ENCODE measurements at regions not wholly inside any gene's neighbourhood (a gene's known extent, or its start where the extent isn't known, plus 50 kb on each side); places are given as distances from the start of the nearest gene placed in this dataset.

DNA sequence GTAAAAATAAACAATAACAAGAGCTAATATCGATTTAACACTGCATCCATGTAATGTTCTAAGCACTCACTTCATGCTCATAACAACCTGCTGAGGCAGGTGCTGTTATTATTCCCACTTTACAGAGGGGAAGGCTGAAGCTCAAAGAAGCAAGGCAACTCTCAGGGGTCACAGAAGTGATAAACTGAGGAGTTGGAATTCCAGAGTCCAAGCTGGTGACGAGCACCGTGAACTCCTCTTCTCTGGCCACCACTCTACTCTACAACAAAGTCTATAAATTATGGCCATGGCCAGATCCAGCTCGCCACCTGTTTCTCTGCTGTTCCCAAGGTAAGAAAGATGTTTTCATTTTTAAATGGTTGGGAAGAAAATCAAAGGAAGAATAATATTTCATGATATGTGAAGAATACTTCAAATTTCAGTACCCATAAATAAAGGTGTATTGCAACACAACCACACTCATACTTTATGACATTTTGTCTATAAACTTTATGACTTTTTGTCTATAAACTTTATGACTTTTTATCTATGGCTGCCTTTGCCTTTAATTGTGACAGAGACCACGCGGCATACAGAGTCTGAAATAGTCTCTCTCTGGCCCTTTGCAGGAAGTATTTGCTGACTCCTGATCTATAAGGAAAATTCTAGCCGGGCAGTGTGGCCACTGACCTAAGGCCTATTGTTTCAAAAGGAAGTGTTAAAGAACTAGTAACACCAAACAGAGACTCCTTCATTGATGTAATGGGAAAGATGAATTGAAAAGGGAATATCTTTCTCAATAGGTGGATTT lies 113.2 kb upstream of the KCNG1 start:
- Mint-ChIP-seq H3K9me3 (no peaks in the 10 kb centered on the region), H3K4me1 (peaks cover 28% of the 10 kb centered on the region), H3K4me3 (no peak overlapping the region), H3K36me3 (no peaks in the 10 kb centered on the region), H3K27me3 (ENCODE audit: low read depth) (no peaks in the 10 kb centered on the region), H3K27ac (no peak overlapping the region)
- TF ChIP-seq, protein P1, sequence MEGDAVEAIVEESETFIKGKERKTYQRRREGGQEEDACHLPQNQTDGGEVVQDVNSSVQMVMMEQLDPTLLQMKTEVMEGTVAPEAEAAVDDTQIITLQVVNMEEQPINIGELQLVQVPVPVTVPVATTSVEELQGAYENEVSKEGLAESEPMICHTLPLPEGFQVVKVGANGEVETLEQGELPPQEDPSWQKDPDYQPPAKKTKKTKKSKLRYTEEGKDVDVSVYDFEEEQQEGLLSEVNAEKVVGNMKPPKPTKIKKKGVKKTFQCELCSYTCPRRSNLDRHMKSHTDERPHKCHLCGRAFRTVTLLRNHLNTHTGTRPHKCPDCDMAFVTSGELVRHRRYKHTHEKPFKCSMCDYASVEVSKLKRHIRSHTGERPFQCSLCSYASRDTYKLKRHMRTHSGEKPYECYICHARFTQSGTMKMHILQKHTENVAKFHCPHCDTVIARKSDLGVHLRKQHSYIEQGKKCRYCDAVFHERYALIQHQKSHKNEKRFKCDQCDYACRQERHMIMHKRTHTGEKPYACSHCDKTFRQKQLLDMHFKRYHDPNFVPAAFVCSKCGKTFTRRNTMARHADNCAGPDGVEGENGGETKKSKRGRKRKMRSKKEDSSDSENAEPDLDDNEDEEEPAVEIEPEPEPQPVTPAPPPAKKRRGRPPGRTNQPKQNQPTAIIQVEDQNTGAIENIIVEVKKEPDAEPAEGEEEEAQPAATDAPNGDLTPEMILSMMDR (IDR thresholded peaks at IDR 0.05; ENCODE audit: unreplicated experiment), result no peak
- no peak for DNase-seq (ENCODE audit: low spot score in 2 of 2, unreplicated experiment in 2 of 2)

DNA sequence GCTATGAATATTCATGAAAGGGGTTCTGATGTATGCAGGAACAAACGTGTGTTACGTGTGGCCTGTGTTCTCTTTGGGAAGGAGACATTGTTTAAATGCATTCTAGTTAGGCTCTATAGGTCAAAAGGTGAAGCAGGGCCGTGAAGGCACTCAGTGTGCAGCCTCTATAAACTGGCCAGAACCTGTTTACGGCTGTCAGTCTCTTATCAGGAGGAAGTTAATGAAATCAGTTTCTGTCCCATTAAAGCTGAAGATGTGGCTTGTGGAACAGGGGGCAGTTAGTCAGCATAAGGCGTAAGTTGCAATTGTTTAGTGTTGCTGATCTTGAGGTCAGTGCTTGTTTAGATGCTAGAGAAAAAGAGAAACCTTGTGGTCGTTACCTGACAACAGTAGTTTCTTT lies 111.5 kb upstream of the KCNG1 start:
- no peaks in the 10 kb centered on the region for H3K9me3 Mint-ChIP-seq
- H3K27ac Mint-ChIP-seq, result no peak overlapping the region
- H3K4me1 Mint-ChIP-seq, result peaks cover 19% of the 10 kb centered on the region
- H3K27me3 Mint-ChIP-seq (ENCODE audit: low read depth), result no peaks in the 10 kb centered on the region
- TF ChIP-seq, protein P1 (IDR thresholded peaks at IDR 0.05; ENCODE audit: unreplicated experiment), result no peak
- H3K36me3 Mint-ChIP-seq, result no peaks in the 10 kb centered on the region
- DNase-seq (ENCODE audit: low spot score in 2 of 2, unreplicated experiment in 2 of 2), result no peak
- H3K4me3 Mint-ChIP-seq, result no peak overlapping the region

DNA sequence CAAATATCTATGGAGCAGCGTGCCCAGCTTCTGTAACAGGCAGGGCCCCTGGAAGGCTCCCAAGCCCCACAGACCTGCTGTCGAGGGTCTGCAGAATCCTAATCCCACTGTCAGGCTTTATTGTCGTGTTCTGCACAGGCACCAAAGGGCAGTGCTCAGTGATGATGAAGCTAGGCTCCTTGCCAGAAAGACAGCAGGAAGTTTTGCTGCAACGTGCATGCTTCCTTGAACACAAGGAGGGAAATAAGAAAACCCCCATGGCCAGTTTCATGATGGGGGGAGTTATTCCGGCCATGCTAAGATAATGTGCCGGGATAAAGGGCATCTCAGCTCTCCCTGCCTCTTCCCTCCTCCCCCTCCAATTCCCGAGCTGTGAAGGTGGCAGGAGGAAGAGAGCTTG lies 109.4 kb upstream of the KCNG1 start:
- no peak for DNase-seq (ENCODE audit: low spot score in 2 of 2, unreplicated experiment in 2 of 2)
- H3K9me3 Mint-ChIP-seq, result no peaks in the 10 kb centered on the region
- no peak overlapping the region for H3K4me3 Mint-ChIP-seq
- no peaks in the 10 kb centered on the region for H3K36me3 Mint-ChIP-seq
- no peaks in the 10 kb centered on the region for H3K27me3 Mint-ChIP-seq (ENCODE audit: low read depth)
- no peak overlapping the region for H3K27ac Mint-ChIP-seq
- TF ChIP-seq, protein P1 (IDR thresholded peaks at IDR 0.05; ENCODE audit: unreplicated experiment), result no peak
- H3K4me1 Mint-ChIP-seq, result peaks cover 22% of the 10 kb centered on the region

DNA sequence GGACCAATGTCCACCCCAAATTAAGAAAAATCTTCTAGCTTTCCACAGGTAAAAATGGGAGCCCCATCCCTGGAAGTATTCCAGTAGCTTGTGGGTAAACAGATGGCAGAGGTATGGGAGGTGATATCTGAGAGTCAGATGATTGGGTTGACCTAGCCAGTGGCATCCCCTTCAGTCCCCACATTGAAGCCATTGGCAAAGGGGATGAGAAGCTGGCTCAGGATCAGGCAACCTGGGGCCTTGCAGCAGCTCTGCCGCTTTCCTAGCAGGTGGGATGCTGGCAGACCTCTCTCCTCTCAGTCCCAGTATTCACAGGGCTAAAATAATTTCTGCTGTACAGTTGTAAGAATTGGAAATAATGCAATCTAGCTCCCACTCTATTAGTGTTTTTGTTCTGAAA lies 108.9 kb upstream of the KCNG1 start:
- Mint-ChIP-seq H3K36me3 (no peaks in the 10 kb centered on the region), H3K27ac (no peak overlapping the region), H3K9me3 (no peaks in the 10 kb centered on the region), H3K27me3 (ENCODE audit: low read depth) (no peaks in the 10 kb centered on the region), H3K4me3 (no peak overlapping the region), H3K4me1 (peaks cover 25% of the 10 kb centered on the region)
- TF ChIP-seq, protein P1 (IDR thresholded peaks at IDR 0.05; ENCODE audit: unreplicated experiment), result no peak
- DNase-seq (ENCODE audit: low spot score in 2 of 2, unreplicated experiment in 2 of 2), result no peak

DNA sequence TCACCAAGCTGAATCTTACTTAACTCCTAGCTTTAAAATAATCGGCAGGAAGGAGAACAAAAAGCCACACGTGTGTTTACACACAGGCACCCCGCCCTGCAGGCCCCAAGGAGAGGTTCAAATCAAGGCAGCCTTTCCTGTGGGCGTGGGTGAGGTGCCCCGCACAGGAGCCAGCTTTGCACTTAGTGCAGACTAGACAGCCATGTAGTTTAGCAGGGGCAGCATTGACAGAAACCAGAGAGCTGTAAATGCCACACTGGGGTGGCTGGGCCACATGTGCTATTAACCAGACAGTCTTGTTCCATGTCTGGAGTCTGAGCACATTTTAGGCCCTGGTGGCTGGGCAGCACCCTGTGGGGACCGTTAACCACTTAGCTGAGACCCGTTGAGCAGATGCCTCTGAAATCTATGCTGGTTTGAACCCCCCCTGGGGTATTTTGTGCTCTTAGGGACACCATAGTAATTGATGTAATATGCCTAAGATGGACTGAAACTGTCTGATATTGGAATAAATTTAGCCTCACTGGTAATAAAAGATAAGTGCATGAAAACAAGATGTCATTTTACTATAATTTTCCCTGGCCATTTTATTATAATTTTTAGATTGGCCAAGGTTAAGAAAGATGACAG lies 106.4 kb upstream of the KCNG1 start:
- Mint-ChIP-seq H3K9me3 (no peaks in the 10 kb centered on the region), H3K4me1 (peaks cover 38% of the 10 kb centered on the region), H3K36me3 (no peaks in the 10 kb centered on the region), H3K27ac (no peak overlapping the region), H3K27me3 (ENCODE audit: low read depth) (no peaks in the 10 kb centered on the region), H3K4me3 (no peak overlapping the region)
- DNase-seq (ENCODE audit: low spot score in 2 of 2, unreplicated experiment in 2 of 2), result no peak
- TF ChIP-seq, protein P1 (IDR thresholded peaks at IDR 0.05; ENCODE audit: unreplicated experiment), result no peak

All from mesothelial cell of epicardium (in vitro differentiated cells).